HepG2 (cell line): ENCODE measurements at regions not wholly inside any gene's neighbourhood (a gene's known extent, or its start where the extent isn't known, plus 50 kb on each side); places are given as distances from the start of the nearest gene placed in this dataset.

ENCODE experiments used
- KDM2A ChIP-seq: sonication (generic); formaldehyde crosslinking; IDR thresholded peaks from 2 replicates; pipeline ENCODE4 v1.4.0; 2020; ENCODE audit warnings: low read depth, missing genetic modification reagents, borderline replicate concordance
- KDM5B ChIP-seq: sonication (generic); formaldehyde crosslinking; IDR thresholded peaks from 2 replicates; pipeline ENCODE4 v1.4.0; 2020; ENCODE audit warnings: missing genetic modification reagents, mild to moderate bottlenecking, borderline replicate concordance
- KLF12 ChIP-seq: sonication (generic); formaldehyde crosslinking; IDR thresholded peaks from 2 replicates; pipeline ENCODE4 v1.4.0; 2020; ENCODE audit warnings: missing genetic modification reagents, borderline replicate concordance
- MAZ ChIP-seq, 2 experiments: sonication (generic) in 1 of 2; formaldehyde crosslinking in 1 of 2; IDR thresholded peaks; 2 replicates each; pipeline versions ENCODE4 v1.5.0 to v1.6.1; 2012 to 2020; ENCODE audit warnings: low read depth in 2 of 2, mild to moderate bottlenecking in 2 of 2, borderline replicate concordance in 1 of 2, improper control_type of control experiment in 1 of 2, low read length in 1 of 2, missing genetic modification reagents in 1 of 2, moderate library complexity in 1 of 2
- PRMT3 ChIP-seq: sonication (generic); formaldehyde crosslinking; IDR thresholded peaks from 2 replicates; pipeline ENCODE4 v1.8.1; 2022; ENCODE audit warnings: low read depth, mild to moderate bottlenecking, moderate library complexity, missing genetic modification reagents, borderline replicate concordance
- RBM22 ChIP-seq: fragments of 200-400 bp; formaldehyde crosslinking; optimal IDR thresholded peaks from 2 replicates; pipeline ENCODE3; 2017; ENCODE audit warnings: mild to moderate bottlenecking, low read length, moderate library complexity
- RXRA ChIP-seq: sonication (generic); formaldehyde crosslinking; IDR thresholded peaks from 2 replicates; pipeline ENCODE4 v1.5.1; 2020; ENCODE audit warnings: missing genetic modification reagents
- SALL1 ChIP-seq: sonication (generic); formaldehyde crosslinking; IDR thresholded peaks from 2 replicates; pipeline ENCODE4 v1.8.0; 2022; ENCODE audit warnings: mild to moderate bottlenecking, missing genetic modification reagents
- SAP130 ChIP-seq: IDR thresholded peaks from 2 replicates; pipeline ENCODE4 v1.6.1; 2016; ENCODE audit warnings: low read depth
- SMC3 ChIP-seq: IDR thresholded peaks from 2 replicates; pipeline ENCODE4 v1.6.1; 2011; ENCODE audit warnings: low read length, improper control_type of control experiment
- SP2 ChIP-seq: sonication (generic); formaldehyde crosslinking; IDR thresholded peaks from 2 replicates; pipeline ENCODE4 v1.5.1; 2020; ENCODE audit warnings: mild to moderate bottlenecking, missing genetic modification reagents
- STAG1 ChIP-seq: sonication (generic); formaldehyde crosslinking; IDR thresholded peaks from 2 replicates; pipeline ENCODE4 v1.4.0; 2020; ENCODE audit warnings: missing genetic modification reagents
- ZBTB7B ChIP-seq: sonication (generic); formaldehyde crosslinking; IDR thresholded peaks from 2 replicates; pipeline ENCODE4 v1.4.0; 2020; ENCODE audit warnings: missing genetic modification reagents
- ZFX ChIP-seq: sonication (generic); formaldehyde crosslinking; IDR thresholded peaks from 2 replicates; pipeline ENCODE4 v1.4.0; 2020; ENCODE audit warnings: mild to moderate bottlenecking, low read depth, missing genetic modification reagents, moderate library complexity
- ZFY ChIP-seq: sonication (generic); formaldehyde crosslinking; IDR thresholded peaks from 2 replicates; pipeline ENCODE4 v1.4.0; 2020; ENCODE audit warnings: missing genetic modification reagents
- ZNF225 ChIP-seq: sonication (generic); formaldehyde crosslinking; IDR thresholded peaks from 2 replicates; pipeline ENCODE4 v1.4.0; 2020; ENCODE audit warnings: mild to moderate bottlenecking, missing genetic modification reagents
- ZNF263 ChIP-seq: sonication (generic); formaldehyde crosslinking; IDR thresholded peaks from 2 replicates; pipeline ENCODE4 v1.4.0; 2020; ENCODE audit warnings: missing genetic modification reagents
- ZNF670 ChIP-seq: sonication (generic); formaldehyde crosslinking; IDR thresholded peaks from 2 replicates; pipeline ENCODE4 v1.8.0; 2022; ENCODE audit warnings: mild to moderate bottlenecking, missing genetic modification reagents, borderline replicate concordance
- ZNF768 ChIP-seq: sonication (generic); formaldehyde crosslinking; IDR thresholded peaks from 2 replicates; pipeline ENCODE4 v1.4.0; 2020; ENCODE audit warnings: missing genetic modification reagents
- TF ChIP-seq, protein P1 (sequence below): sonication (generic); formaldehyde crosslinking; IDR thresholded peaks from 2 replicates; pipeline ENCODE4 v1.9.0; 2022; ENCODE audit warnings: low read depth, missing genetic modification reagents
- TF ChIP-seq, protein P2 (sequence below): sonication (generic); formaldehyde crosslinking; IDR thresholded peaks from 2 replicates; pipeline ENCODE4 v1.4.0; 2020; ENCODE audit warnings: mild to moderate bottlenecking, missing genetic modification reagents
- TF ChIP-seq, protein P3 (sequence below): sonication (generic); formaldehyde crosslinking; IDR thresholded peaks from 2 replicates; pipeline ENCODE4 v1.9.0; 2022; ENCODE audit warnings: missing genetic modification reagents, mild to moderate bottlenecking, borderline replicate concordance
- TF ChIP-seq, protein P4 (sequence below): sonication (generic); formaldehyde crosslinking; IDR thresholded peaks from 2 replicates; pipeline ENCODE4 v1.5.0; 2020; ENCODE audit warnings: mild to moderate bottlenecking, missing genetic modification reagents, moderate library complexity

DNA sequence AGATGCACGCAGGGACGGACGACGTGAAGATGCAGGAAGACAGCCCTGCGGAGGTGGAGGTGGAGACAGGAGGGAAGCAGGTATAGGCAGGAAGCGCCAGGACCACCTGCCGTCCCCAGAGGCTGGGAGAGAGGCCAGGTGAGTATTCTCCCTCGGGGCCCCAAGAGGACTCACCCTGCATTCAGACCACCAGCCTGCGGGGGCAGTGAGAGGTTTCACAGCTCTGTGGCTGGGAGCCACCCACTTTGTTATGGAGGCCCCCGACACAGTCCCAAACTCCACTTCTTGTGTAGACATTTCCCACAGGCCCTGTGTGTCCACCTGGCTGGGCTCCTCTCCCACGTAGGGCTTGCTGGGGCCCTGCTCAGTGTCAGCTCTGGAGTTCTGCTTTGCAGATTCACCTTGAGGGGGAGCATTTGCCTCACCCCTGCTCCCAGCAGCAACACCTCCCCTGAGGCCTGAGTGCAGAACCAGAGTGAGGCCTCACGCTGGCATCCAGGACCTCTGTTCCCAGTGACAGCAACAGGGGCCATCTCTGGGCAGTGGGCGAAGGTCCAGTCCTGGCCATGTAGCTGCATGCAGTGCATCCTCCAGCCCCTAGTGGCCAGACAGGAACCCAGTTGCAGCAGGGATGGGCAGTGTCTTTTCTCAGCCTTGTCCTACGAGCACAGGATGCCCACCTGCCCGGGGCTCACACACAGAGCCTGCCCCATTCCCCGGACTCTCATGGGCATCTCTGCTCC is 119.4 kb upstream of the IQSEC1 start (continued):
- 0 out of 2 replicates have a peak, but pooled peaks have one; percentile 48 for TF ChIP-seq PRMT3 (CRISPR knock-in tag)
- TF ChIP-seq ZNF225, result 0 out of 2 replicates have a peak, but pooled peaks have one; percentile 49
- peak; percentile 10; the same call in 1 of the 2 replicates for TF ChIP-seq SALL1 (CRISPR knock-in tag)
- 0 out of 2 replicates have a peak, but pooled peaks have one; percentile 17 for TF ChIP-seq SAP130
- TF ChIP-seq SP2 (CRISPR knock-in tag), result no peak
- 0 out of 2 replicates have a peak, but pooled peaks have one; percentile 32 for TF ChIP-seq ZBTB7B (CRISPR knock-in tag)
- no peak for TF ChIP-seq KDM2A (CRISPR knock-in tag)
- TF ChIP-seq RBM22, result no peak
- TF ChIP-seq KLF12 (CRISPR knock-in tag), result no peak
- no peak for TF ChIP-seq ZNF670
- TF ChIP-seq, protein P1, sequence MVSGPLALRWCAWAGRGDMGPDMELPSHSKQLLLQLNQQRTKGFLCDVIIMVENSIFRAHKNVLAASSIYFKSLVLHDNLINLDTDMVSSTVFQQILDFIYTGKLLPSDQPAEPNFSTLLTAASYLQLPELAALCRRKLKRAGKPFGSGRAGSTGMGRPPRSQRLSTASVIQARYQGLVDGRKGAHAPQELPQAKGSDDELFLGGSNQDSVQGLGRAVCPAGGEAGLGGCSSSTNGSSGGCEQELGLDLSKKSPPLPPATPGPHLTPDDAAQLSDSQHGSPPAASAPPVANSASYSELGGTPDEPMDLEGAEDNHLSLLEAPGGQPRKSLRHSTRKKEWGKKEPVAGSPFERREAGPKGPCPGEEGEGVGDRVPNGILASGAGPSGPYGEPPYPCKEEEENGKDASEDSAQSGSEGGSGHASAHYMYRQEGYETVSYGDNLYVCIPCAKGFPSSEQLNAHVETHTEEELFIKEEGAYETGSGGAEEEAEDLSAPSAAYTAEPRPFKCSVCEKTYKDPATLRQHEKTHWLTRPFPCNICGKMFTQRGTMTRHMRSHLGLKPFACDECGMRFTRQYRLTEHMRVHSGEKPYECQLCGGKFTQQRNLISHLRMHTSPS, result peak; percentile 73; the same call in 1 of the 2 replicates
- TF ChIP-seq ZNF263 (CRISPR knock-in tag), result peak; percentile 26; the same call in 1 of the 2 replicates
- TF ChIP-seq SMC3, result 0 out of 2 replicates have a peak, but pooled peaks have one; percentile 10
- peak; percentile 21; the same call in 1 of the 2 replicates for TF ChIP-seq ZFY (CRISPR knock-in tag)
- TF ChIP-seq RXRA (CRISPR knock-in tag), result peak; percentile 33; the same call in 1 of the 2 replicates
- peak; percentile 50; the same call in 1 of the 2 replicates for TF ChIP-seq ZNF768 (CRISPR knock-in tag)
- TF ChIP-seq STAG1, result peak; percentile 57
- TF ChIP-seq MAZ (IDR thresholded peaks at IDR 0.05; ENCODE audit: borderline replicate concordance, low read depth, low read length), result no peak
- no peak for TF ChIP-seq MAZ (CRISPR knock-in tag; IDR thresholded peaks at IDR 0.05; ENCODE audit: low read depth)
- TF ChIP-seq, protein P2, sequence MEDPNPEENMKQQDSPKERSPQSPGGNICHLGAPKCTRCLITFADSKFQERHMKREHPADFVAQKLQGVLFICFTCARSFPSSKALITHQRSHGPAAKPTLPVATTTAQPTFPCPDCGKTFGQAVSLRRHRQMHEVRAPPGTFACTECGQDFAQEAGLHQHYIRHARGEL (CRISPR knock-in tag), result no peak
- TF ChIP-seq, protein P3, sequence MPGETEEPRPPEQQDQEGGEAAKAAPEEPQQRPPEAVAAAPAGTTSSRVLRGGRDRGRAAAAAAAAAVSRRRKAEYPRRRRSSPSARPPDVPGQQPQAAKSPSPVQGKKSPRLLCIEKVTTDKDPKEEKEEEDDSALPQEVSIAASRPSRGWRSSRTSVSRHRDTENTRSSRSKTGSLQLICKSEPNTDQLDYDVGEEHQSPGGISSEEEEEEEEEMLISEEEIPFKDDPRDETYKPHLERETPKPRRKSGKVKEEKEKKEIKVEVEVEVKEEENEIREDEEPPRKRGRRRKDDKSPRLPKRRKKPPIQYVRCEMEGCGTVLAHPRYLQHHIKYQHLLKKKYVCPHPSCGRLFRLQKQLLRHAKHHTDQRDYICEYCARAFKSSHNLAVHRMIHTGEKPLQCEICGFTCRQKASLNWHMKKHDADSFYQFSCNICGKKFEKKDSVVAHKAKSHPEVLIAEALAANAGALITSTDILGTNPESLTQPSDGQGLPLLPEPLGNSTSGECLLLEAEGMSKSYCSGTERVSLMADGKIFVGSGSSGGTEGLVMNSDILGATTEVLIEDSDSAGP (CRISPR knock-in tag), result peak; percentile 37; the same call in 1 of the 2 replicates
- peak; percentile 40; the same call in 1 of the 2 replicates for TF ChIP-seq ZFX (CRISPR knock-in tag)
- TF ChIP-seq KDM5B (CRISPR knock-in tag), result 0 out of 2 replicates have a peak, but pooled peaks have one; percentile 30
- TF ChIP-seq, protein P4, sequence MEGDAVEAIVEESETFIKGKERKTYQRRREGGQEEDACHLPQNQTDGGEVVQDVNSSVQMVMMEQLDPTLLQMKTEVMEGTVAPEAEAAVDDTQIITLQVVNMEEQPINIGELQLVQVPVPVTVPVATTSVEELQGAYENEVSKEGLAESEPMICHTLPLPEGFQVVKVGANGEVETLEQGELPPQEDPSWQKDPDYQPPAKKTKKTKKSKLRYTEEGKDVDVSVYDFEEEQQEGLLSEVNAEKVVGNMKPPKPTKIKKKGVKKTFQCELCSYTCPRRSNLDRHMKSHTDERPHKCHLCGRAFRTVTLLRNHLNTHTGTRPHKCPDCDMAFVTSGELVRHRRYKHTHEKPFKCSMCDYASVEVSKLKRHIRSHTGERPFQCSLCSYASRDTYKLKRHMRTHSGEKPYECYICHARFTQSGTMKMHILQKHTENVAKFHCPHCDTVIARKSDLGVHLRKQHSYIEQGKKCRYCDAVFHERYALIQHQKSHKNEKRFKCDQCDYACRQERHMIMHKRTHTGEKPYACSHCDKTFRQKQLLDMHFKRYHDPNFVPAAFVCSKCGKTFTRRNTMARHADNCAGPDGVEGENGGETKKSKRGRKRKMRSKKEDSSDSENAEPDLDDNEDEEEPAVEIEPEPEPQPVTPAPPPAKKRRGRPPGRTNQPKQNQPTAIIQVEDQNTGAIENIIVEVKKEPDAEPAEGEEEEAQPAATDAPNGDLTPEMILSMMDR (CRISPR knock-in tag), result peak; percentile 67
